GM23248 (cell line): ENCODE measurements at regions not wholly inside any gene's neighbourhood (a gene's known extent, or its start where the extent isn't known, plus 50 kb on each side); places are given as distances from the start of the nearest gene placed in this dataset.

ENCODE experiments used
- DNase-seq: peaks from one replicate; pipeline ENCODE4 v3.0.0-alpha.2; 2015
- H2AFZ ChIP-seq: fragments of 200-600 bp; sonication (generic); 2 replicates; pipeline ENCODE4 v1.6.1; 2016; ENCODE audit warnings: antibody characterized with exemption
- H3F3A ChIP-seq: fragments of 200-600 bp; sonication (generic); 2 replicates; pipeline ENCODE4 v1.6.1; 2016; ENCODE audit warnings: mild to moderate bottlenecking, antibody characterized with exemption, mixed run types; ENCODE audit not compliant: insufficient read depth
- H3K27ac ChIP-seq: fragments of 200-600 bp; sonication (generic); 2 replicates; pipeline ENCODE4 v1.5.1; 2016; ENCODE audit warnings: mild to moderate bottlenecking
- H3K27me3 ChIP-seq: fragments of 200-600 bp; sonication (generic); replicated peaks from 2 replicates; pipeline ENCODE4 v1.6.1; 2016; ENCODE audit warnings: mild to moderate bottlenecking; ENCODE audit not compliant: insufficient read depth
- H3K36me3 ChIP-seq: fragments of 200-600 bp; sonication (generic); 2 replicates; pipeline ENCODE4 v1.6.1; 2016; ENCODE audit warnings: low read depth, mild to moderate bottlenecking
- H3K4me1 ChIP-seq: fragments of 200-600 bp; sonication (generic); 2 replicates; pipeline ENCODE4 v1.6.1; 2016; ENCODE audit warnings: mild to moderate bottlenecking; ENCODE audit not compliant: insufficient read depth
- H3K4me2 ChIP-seq: fragments of 200-600 bp; sonication (generic); one replicate; pipeline ENCODE4 v1.6.1; 2016; ENCODE audit warnings: mild to moderate bottlenecking; ENCODE audit not compliant: unreplicated experiment
- H3K4me3 ChIP-seq: fragments of 200-600 bp; sonication (generic); 2 replicates; pipeline ENCODE4 v1.5.1; 2016; ENCODE audit warnings: mild to moderate bottlenecking
- H3K79me2 ChIP-seq: fragments of 200-600 bp; sonication (generic); 2 replicates; pipeline ENCODE4 v1.6.1; 2016; ENCODE audit warnings: mild to moderate bottlenecking; ENCODE audit not compliant: insufficient read depth
- H3K9ac ChIP-seq: fragments of 200-600 bp; sonication (generic); 2 replicates; pipeline ENCODE4 v1.6.1; 2016; ENCODE audit warnings: mild to moderate bottlenecking
- H3K9me2 ChIP-seq: fragments of 200-600 bp; sonication (generic); 2 replicates; pipeline ENCODE4 v1.6.1; 2016; ENCODE audit warnings: mixed run types, mild to moderate bottlenecking, moderate library complexity; ENCODE audit not compliant: insufficient read depth
- H3K9me3 ChIP-seq: fragments of 200-600 bp; sonication (generic); one replicate; pipeline ENCODE4 v1.6.1; 2017; ENCODE audit warnings: low read depth
- H4K20me1 ChIP-seq: fragments of 200-600 bp; sonication (generic); 2 replicates; pipeline ENCODE4 v1.6.0; 2016; ENCODE audit not compliant: insufficient read depth
- EZH2 ChIP-seq: fragments of 200-600 bp; sonication (generic); IDR thresholded peaks from 2 replicates; pipeline ENCODE4 v1.6.1; 2018; ENCODE audit warnings: antibody characterized with exemption, mild to moderate bottlenecking; ENCODE audit not compliant: insufficient read depth, poor library complexity, severe bottlenecking
- EZH2phosphoT487 ChIP-seq: fragments of 200-600 bp; sonication (generic); IDR thresholded peaks from 2 replicates; pipeline ENCODE4 v1.6.1; 2018; ENCODE audit warnings: antibody characterized with exemption, moderate library complexity, mild to moderate bottlenecking, low read depth; ENCODE audit not compliant: insufficient read depth
- WGBS, 2 experiments: methylation state at CpG; one replicate each; pipeline ENCODE4 v1.1.6; 2015 to 2017; ENCODE audit warnings: low lambda C conversion rate in 2 of 2, low coverage in 1 of 2; ENCODE audit errors: missing lambda C conversion rate in 2 of 2; 5-methylcytosine and 5-hydroxymethylcytosine counted together
- in situ Hi-C: fragments of 300-500 bp; cut with MboI; formaldehyde crosslinking; loops from 2 replicates; pipeline ENCODE4 v1.15.0; 2020

DNA sequence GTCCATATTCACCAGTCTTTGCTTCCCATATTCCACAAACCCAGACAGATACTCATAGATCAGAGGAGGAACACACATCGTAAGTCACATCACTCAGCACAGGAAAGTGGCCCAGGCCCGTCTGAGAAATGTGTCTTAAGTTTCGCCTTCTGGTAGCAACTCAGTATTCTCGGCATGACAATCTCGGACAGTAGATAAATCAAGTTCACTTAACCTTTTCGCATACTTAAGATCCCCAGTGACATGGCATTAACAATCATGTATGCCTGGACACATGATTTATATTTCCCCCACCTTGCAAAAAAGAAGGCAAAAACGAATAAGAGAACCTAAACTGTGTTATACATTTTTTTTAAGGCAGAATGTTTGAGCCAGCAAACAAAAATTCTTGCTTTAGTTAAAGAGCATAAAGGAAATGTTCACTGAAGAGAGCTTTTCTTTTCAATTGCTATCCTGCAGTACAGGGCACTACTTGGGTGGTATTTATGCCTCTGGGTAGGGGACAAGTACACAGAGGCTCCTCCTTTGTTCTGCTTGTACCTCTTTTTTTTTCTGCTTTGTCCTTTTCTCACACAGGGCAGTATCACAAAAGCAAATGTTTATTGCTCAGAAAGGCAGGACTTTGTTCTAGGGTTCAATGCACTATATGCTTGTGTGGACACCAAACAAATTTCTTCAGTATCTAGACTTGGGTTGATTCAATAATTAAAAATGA lies 360.6 kb downstream of the TDRD3 start:
- Histone ChIP-seq H3K9ac (no peak overlapping the region), H3K4me3 (no peak overlapping the region), H3K9me3 (no peaks in the 10 kb centered on the region), H4K20me1 (no peaks in the 10 kb centered on the region), H3K36me3 (no peaks in the 10 kb centered on the region), H3K9me2 (no peaks in the 10 kb centered on the region), H3K79me2 (no peaks in the 10 kb centered on the region), H3K27me3 (no peaks in the 10 kb centered on the region), H3K4me2 (no peak overlapping the region), H2AFZ (no peak overlapping the region), H3K4me1 (no peaks in the 10 kb centered on the region), H3F3A (no peaks in the 10 kb centered on the region), H3K27ac (no peak overlapping the region)
- DNase-seq: no peak
- WGBS, 2 experiments: 7 to 10% methylated on average over 7 of the region's 7 CpGs
- in situ Hi-C loops: no loop called here
- TF ChIP-seq EZH2 (no peak), EZH2phosphoT487 (no peak)

- Histone ChIP-seq H3K4me1 (no peaks in the 10 kb centered on the region), H4K20me1 (no peaks in the 10 kb centered on the region), H3K9me2 (no peaks in the 10 kb centered on the region), H3F3A (no peaks in the 10 kb centered on the region), H3K9me3 (peaks cover 3% of the 10 kb centered on the region), H3K4me3 (no peak overlapping the region), H3K27ac (no peak overlapping the region), H3K27me3 (no peaks in the 10 kb centered on the region), H3K9ac (no peak overlapping the region), H3K4me2 (no peak overlapping the region), H3K36me3 (no peaks in the 10 kb centered on the region), H3K79me2 (no peaks in the 10 kb centered on the region), H2AFZ (no peak overlapping the region)
- in situ Hi-C loops: no loop called here
- 8 to 17% methylated on average over 5 of the region's 5 CpGs for WGBS, 2 experiments
- TF ChIP-seq EZH2phosphoT487 (no peak), EZH2 (no peak)
- no peak for DNase-seq
These were observed 359.3 kb downstream of the TDRD3 start for GRCh38 chr13:60756306-60756705.

DNA sequence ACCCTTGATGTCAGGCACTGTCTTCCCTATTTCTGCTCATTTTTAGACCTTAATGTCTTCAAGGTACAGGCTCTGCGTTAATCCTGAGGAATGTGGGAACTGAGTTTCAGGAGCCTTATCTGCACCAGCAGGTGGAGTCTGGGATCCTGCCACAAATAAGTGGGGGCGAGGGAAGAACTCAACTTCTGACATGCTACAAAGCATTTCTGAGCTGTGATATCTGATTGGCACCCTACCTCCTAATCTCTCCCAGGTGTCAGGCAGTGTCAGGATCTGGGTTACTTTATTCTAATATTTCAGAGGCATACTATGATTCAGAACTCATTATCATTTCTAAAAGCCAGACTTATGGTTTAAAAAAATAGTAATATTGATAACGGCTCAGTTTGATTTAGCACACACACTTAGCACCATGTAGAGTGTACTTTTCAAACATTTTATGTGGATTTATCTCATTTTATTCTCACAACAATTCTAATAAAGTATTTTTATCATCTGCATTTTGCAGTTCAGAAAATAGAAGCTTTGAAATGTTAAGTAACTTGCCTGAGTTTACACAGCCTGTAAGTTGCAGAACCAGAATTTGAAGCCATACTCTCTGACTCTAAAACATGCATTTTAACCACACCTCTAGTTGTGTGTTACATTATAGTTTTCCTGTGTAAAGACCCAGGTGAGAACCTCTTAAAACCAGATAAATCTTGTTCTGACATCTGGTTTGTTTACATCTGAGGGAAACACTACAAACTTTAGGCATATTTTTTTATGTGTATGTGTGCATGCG lies 358.6 kb downstream of the TDRD3 start:
- Histone ChIP-seq H3K4me1 (no peaks in the 10 kb centered on the region), H3F3A (no peaks in the 10 kb centered on the region), H3K9ac (no peak overlapping the region), H4K20me1 (no peaks in the 10 kb centered on the region), H3K27me3 (no peaks in the 10 kb centered on the region), H3K4me3 (no peak overlapping the region), H2AFZ (no peak overlapping the region), H3K36me3 (no peaks in the 10 kb centered on the region), H3K27ac (no peak overlapping the region), H3K9me3 (peaks cover 3% of the 10 kb centered on the region), H3K9me2 (no peaks in the 10 kb centered on the region), H3K79me2 (no peaks in the 10 kb centered on the region), H3K4me2 (no peak overlapping the region)
- no peak for DNase-seq
- in situ Hi-C loops: no loop called here
- TF ChIP-seq EZH2: no peak
- TF ChIP-seq EZH2phosphoT487: no peak
- WGBS, 2 experiments: 15 to 18% methylated on average over 4 of the region's 4 CpGs

DNA sequence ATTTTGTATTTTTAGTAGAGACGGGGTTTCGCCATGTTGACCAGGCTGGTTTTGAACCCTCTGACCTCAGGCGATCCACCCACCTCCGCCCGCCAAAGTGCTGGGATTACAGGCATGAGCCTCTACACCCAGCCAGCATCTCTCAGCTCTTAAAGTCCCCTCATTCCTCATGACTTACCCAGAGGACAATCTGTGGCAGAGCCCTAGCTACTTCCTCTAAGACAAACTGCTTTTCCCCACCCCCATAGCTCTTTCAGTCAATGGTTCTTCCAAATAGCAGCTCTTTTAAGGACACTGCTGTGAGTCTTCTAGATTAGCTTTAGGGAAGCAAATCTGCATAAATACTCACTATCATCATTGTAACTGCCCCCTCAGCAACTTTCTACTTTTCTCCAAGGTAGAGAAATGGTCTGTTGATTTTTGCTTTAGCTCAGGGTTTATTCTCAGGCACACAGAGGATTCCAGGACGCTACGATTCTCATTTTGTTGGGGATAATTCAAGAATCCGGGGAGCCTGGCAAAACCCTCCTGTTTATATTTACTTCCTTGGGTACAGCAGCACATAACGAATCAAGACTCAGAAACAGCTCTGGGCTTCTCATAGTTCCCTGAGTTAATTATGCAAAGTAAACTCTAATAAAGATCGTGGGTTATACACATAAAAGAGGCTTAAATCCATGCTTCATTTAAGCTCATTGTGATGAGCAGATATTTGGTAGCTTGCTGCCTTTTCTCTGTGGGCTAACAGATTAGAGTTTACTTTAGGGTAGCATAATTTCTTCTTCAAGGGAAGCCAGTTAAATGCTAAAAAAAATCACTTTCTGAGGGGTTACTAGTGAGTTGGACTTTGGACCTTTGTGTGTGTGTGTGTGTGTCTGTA lies 357.4 kb downstream of the TDRD3 start:
- no peaks in the 10 kb centered on the region for H3K27me3 ChIP-seq
- DNase-seq: no peak
- no peak for TF ChIP-seq EZH2phosphoT487
- no peak for TF ChIP-seq EZH2
- H3K79me2 ChIP-seq: no peaks in the 10 kb centered on the region
- no peaks in the 10 kb centered on the region for H3K4me1 ChIP-seq
- WGBS, 2 experiments: 43 to 44% methylated on average over 10 of the region's 10 CpGs
- no peaks in the 10 kb centered on the region for H3F3A ChIP-seq
- H3K36me3 ChIP-seq: no peaks in the 10 kb centered on the region
- peaks cover 3% of the 10 kb centered on the region for H3K9me3 ChIP-seq
- no peaks in the 10 kb centered on the region for H4K20me1 ChIP-seq
- no peak overlapping the region for H3K4me2 ChIP-seq
- in situ Hi-C loops: no loop called here
- no peaks in the 10 kb centered on the region for H3K9me2 ChIP-seq
- H3K27ac ChIP-seq: no peak overlapping the region
- H2AFZ ChIP-seq: no peak overlapping the region
- no peak overlapping the region for H3K9ac ChIP-seq
- no peak overlapping the region for H3K4me3 ChIP-seq
